GM10266 (cell line): ENCODE measurements at regions not wholly inside any gene's neighbourhood (a gene's known extent, or its start where the extent isn't known, plus 50 kb on each side); places are given as distances from the start of the nearest gene placed in this dataset.

Experiments used
- DNase-seq: peaks from one replicate; pipeline ENCODE4 v3.0.0; 2012; ENCODE audit errors: extremely low spot score
- TF ChIP-seq, protein P1 (sequence below): IDR thresholded peaks from 2 replicates; pipeline ENCODE4 v1.5.1; 2012; ENCODE audit warnings: mild to moderate bottlenecking, low read depth; ENCODE audit not compliant: control insufficient read depth, insufficient read depth; ENCODE audit errors: missing control alignments

DNA sequence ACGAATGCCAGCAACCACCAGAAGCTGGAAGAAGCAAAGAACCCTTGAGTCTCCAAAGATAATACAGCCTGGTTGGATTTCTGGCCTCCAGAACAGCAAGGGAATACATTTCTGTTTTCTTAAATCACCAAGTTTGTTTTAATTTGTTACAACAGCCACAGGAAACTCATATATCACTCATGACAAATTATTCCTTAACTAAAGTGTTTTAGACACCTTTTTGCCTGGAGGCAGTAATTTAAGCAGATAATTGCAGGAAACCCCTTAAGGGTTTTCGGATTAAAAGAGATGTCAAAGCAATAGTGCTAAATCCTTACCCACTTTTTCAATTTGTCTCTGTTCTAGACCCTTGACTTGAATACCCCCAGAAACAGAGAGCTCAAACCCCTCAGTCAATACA is 1050.0 kb downstream of the EPHA7 start:
- no peak for DNase-seq
- TF ChIP-seq, protein P1, sequence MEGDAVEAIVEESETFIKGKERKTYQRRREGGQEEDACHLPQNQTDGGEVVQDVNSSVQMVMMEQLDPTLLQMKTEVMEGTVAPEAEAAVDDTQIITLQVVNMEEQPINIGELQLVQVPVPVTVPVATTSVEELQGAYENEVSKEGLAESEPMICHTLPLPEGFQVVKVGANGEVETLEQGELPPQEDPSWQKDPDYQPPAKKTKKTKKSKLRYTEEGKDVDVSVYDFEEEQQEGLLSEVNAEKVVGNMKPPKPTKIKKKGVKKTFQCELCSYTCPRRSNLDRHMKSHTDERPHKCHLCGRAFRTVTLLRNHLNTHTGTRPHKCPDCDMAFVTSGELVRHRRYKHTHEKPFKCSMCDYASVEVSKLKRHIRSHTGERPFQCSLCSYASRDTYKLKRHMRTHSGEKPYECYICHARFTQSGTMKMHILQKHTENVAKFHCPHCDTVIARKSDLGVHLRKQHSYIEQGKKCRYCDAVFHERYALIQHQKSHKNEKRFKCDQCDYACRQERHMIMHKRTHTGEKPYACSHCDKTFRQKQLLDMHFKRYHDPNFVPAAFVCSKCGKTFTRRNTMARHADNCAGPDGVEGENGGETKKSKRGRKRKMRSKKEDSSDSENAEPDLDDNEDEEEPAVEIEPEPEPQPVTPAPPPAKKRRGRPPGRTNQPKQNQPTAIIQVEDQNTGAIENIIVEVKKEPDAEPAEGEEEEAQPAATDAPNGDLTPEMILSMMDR, result no peak

DNA sequence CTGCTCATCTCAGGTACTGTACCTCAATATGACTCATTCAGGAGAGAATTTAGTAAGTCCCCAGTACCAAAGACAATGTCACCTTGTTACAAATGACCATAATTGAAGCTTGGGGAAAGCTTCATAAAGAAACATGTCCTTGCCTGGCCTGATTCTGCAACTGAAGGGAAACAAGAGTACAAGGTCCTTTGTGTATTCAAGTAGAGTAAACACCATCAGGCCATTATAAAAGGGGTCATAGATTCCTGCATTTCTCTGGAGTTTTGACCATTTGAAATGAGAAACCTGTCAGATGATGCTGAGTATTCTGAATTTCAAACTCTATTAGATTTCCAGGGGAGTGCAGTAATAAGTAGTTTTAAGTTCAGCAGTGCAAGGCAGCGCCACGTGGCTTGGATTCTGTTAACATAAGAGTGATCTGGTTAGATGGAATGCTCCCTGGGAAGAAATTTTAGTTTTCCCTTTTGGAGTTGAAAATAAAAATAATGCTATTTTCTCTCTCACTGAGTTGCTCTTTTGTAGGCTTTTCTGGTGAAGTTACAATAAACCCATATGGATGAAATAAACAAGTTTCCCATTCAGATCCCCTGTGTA is 1054.3 kb downstream of the EPHA7 start:
- no peak for DNase-seq
- TF ChIP-seq, protein P1, result no peak

DNA sequence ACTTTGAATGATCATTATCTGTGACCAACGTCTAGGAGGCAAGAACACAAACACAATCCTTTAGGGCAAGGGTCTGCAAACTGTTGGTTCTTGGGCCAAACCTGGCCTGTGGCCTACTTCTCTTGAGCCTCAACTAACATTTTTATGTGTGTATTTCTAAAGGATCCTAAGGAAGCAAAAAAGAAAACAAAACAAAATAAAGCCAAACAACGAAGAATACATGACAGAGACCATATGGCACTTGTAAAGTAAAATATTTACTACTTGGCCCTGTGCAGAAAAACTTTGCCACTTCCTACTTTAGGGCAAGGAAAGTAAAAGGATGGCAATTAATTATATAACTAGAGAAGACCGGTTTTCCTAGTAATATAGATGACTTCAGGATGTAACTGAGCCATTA is 1056.2 kb downstream of the EPHA7 start:
- DNase-seq, result no peak

DNA sequence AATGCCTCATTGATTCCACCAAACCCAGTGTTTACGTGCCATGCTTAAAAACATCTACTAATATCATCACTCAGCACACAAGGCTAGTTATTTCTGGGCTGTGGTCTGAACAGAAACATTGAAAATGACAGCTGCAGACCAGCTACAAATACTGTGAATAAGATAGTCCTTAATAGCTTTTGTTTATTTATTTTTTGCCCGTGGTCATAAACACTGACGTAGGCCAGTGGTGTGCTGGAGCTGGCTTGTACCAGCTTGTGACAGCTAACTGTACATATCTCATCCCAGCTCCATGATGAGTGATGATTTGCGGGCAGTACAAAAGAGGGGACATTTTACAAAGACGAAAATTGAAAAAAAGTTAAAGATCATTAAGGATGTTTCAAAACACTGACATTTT is 1057.0 kb downstream of the EPHA7 start:
- no peak for DNase-seq
- TF ChIP-seq, protein P1, result no peak

More for the DNA sequence above, 1056.2 kb downstream of the EPHA7 start:
- TF ChIP-seq, protein P1, result no peak

DNA sequence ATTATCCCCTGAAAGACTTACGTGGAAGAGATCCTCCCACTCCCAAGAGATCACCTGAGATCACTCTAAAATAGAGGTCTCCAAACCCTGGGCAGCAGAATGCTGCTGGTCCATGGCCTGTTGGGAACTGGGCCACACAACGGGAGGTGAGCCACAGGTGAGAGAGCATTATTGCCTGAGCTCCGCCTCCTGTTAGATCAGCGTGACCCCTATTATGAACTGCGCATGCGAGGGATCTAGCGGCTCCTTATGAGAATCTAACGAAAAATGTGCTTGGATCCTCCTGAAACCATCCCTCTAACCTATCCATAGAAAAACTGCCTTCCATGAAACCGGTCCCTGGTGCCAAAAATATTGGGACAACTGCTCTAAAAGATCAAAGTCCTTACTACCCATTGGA is 1057.4 kb downstream of the EPHA7 start:
- TF ChIP-seq, protein P1, result no peak
- DNase-seq, result no peak

DNA sequence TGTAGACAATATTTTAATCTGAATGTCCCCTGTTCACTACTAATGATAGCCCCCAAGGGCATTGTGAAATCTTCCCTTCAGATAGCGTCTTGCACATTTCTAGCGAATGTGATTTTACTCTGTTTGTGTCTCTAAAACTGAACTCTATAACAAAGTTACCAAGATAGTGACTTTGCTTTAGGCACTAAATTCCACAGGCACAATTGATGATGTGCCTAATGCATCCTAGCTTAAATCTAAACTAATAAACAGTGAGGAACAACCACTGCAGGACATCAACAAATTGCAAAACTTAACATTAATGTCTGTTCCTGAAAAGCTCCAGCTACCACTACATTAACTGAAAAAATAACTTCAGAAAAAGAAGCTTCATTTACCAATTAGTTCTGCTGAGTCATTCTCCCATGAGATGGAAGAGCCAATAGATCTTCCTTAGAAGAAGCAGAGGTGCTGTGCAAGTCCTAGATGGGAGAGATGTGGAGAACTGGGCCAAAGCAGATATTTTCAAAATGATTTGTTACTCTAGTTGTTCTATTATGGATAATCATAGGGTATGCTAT is 1065.0 kb downstream of the EPHA7 start:
- TF ChIP-seq, protein P1, result no peak
- DNase-seq, result no peak

DNA sequence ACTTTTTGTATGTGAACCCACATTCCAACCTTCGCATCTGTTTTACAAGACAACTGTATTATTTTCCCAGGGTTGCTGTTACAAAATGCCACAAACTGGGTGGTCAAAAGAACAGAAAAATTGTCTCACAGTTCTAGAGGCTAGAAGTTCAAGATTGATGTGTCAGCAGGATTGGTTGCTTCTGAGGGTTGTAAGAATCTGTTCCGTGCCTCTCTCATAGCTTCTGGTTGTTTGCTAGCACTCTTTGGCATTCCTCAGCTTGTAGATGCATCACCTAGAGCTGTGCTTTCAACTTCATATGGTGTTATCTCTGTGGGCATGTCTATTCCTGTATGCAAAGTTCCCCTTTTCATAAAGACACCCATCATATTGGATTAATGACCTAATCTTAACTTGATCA is 1067.2 kb downstream of the EPHA7 start:
- no peak for DNase-seq
- TF ChIP-seq, protein P1, result no peak
